Esophagus squamous epithelium (tissue), 5 donors: ENCODE measurements at regions not wholly inside any gene's neighbourhood (a gene's known extent, or its start where the extent isn't known, plus 50 kb on each side); places are given as distances from the start of the nearest gene placed in this dataset.
"Not testable (repeated sequence)": the region's sequence is repeated elsewhere in the genome, so short reads cannot be mapped to it uniquely, and the experiment has no call there.

Experiments
- DNase-seq: peaks from one replicate; lab custom pipeline; 2025; lab: John Stamatoyannopoulos, UW
- H3K27ac ChIP-seq, 4 donors: fragments of 200-600 bp; sonication (generic); one replicate each; pipeline ENCODE4 v1.5.1; 2016 to 2019; ENCODE audit warnings: mild to moderate bottlenecking in 1 of 4
- H3K27me3 ChIP-seq, 4 donors: fragments of 200-600 bp; sonication (generic); 1 replicate in 3 of 4; 2 replicates in 1 of 4; pipeline versions ENCODE4 v1.5.1 to v1.6.0; 2017 to 2021; ENCODE audit warnings: antibody characterized with exemption in 1 of 4
- H3K36me3 ChIP-seq, 3 donors: fragments of 200-600 bp; sonication (generic); one replicate each; pipeline ENCODE4 v1.5.1; 2016 to 2019
- H3K4me1 ChIP-seq, 3 donors: fragments of 200-600 bp; sonication (generic); one replicate each; pipeline ENCODE4 v1.5.1; 2017 to 2019
- H3K4me3 ChIP-seq, 4 donors: fragments of 200-600 bp; sonication (generic); 1 replicate in 3 of 4; 2 replicates in 1 of 4; pipeline ENCODE4 v1.5.1; 2016 to 2019; ENCODE audit warnings: mild to moderate bottlenecking in 2 of 4, moderate library complexity in 1 of 4
- H3K9me3 ChIP-seq, 3 donors: fragments of 200-600 bp; sonication (generic); one replicate each; pipeline ENCODE4 v1.5.1; 2016 to 2019
- POLR2A ChIP-seq, 4 donors: fragments of 450-650 bp; IDR thresholded peaks; one replicate each; pipeline ENCODE4 v1.6.1; 2017; ENCODE audit warnings: antibody characterized with exemption in 4 of 4, mild to moderate bottlenecking in 4 of 4, moderate library complexity in 3 of 4
- WGBS, 2 donors: methylation state at CpG; one replicate each; pipeline ENCODE4 v1.1.5; 2018; 5-methylcytosine and 5-hydroxymethylcytosine counted together
- intact Hi-C: fragments of 100-400 bp; cut with DNase I; formaldehyde crosslinking; loops from one replicate; pipeline ENCODE4 v1.15.0; 2022
- TF ChIP-seq, protein P1 (sequence below), 6 experiments: fragments of 450-650 bp in 4 of 6; fragments of 200-600 bp in 2 of 6; sonication (generic) in 2 of 6; IDR thresholded peaks; one replicate each; pipeline ENCODE4 v1.5.1; 2016 to 2019; ENCODE audit warnings: antibody characterized with exemption in 6 of 6, mild to moderate bottlenecking in 4 of 6, moderate library complexity in 4 of 6
- donor health status: DM: yes; HTN: yes; CAD: no.

DNA sequence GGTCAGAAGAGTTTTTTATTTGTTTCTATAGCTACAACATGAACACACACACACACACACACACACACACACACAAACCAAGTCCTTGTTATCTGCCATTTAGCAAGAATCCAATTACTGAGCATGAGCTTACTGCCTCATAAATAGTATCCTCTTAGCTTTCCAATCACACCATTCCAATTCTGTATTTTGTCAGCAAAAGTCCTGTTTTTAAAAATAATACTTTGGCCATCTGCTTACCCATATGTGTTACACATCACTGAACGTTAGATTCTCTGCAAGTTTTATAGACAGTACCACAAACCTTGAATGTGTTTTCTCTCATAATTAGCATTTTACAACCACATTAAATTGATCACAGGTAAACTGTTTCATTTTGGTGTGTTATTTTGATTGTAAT, 1905.4 kb upstream of the FLRT2 start:
- TF ChIP-seq, protein P1, sequence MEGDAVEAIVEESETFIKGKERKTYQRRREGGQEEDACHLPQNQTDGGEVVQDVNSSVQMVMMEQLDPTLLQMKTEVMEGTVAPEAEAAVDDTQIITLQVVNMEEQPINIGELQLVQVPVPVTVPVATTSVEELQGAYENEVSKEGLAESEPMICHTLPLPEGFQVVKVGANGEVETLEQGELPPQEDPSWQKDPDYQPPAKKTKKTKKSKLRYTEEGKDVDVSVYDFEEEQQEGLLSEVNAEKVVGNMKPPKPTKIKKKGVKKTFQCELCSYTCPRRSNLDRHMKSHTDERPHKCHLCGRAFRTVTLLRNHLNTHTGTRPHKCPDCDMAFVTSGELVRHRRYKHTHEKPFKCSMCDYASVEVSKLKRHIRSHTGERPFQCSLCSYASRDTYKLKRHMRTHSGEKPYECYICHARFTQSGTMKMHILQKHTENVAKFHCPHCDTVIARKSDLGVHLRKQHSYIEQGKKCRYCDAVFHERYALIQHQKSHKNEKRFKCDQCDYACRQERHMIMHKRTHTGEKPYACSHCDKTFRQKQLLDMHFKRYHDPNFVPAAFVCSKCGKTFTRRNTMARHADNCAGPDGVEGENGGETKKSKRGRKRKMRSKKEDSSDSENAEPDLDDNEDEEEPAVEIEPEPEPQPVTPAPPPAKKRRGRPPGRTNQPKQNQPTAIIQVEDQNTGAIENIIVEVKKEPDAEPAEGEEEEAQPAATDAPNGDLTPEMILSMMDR (IDR thresholded peaks at IDR 0.05), result no peak
- no peak for TF ChIP-seq POLR2A (IDR thresholded peaks at IDR 0.05)
- WGBS, 2 donors, result 39 to 45% methylated on average over 1 of the region's 1 CpG
- no peaks in the 10 kb centered on the region for H3K9me3 ChIP-seq
- H3K4me1 ChIP-seq, result no peaks in the 10 kb centered on the region
- no peak overlapping the region for H3K27ac ChIP-seq
- no peaks in the 10 kb centered on the region for H3K27me3 ChIP-seq
- H3K36me3 ChIP-seq, result no peaks in the 10 kb centered on the region
- no peak overlapping the region for H3K4me3 ChIP-seq
- intact Hi-C loops, result no loop called here
- no peak for DNase-seq

DNA sequence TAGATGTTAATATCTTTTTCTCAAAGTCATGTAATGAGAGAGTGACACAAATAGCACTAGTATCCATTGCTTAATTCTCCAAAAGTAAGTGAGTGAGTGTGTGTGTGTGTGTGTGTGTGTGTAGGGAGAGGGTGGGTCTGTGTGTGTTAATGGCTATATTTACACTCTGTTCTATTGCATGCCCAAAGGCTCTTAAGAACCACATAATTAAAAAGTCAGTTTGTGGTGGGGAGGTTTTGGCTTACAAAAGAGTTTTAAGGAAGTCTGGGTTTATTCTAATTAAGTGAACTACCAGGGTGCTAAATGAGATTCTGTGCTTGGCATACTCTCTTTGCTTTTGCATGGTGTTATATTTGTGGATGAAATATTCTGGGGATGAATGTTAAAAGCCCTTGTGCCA, 1897.6 kb upstream of the FLRT2 start:
- no peaks in the 10 kb centered on the region for H3K4me1 ChIP-seq
- H3K27me3 ChIP-seq, result no peaks in the 10 kb centered on the region
- DNase-seq, result no peak

DNA sequence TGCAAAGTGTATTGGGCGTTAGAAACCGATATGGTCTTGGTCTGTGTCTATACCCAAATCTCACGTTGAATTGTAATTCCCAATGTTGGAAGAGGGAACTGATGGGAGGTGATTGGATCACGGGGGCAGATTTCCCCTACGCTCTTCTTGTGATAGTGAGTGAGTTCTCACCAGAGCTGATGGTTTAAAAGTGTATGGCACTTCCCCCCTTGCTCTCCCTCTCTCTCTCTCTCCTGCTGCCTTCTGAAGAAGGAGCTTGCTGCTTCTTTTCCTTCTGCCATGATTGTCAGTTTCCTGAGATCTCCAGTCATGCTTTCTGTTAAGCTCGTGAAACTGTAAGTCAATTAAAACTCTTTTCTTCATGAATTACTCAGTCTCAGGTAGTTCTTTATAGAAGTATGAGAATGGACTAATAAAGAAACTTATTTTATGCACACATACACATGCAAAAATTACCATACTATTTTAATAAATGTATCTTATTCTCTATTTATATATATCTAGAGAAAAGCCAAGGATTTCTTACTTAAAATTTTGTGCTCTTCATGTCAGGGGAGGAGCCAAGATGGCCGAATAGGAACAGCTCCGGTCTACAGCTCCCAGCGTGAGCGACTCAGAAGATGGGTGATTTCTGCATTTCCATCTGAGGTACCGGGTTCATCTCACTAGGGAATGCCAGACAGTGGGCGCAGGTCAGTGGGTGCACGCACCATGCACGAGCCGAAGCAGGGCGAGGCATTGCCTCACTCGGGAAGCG, 1891.0 kb upstream of the FLRT2 start:
- Histone ChIP-seq H3K36me3 (no peaks in the 10 kb centered on the region), H3K27me3 (no peaks in the 10 kb centered on the region), H3K4me1 (no peaks in the 10 kb centered on the region), H3K9me3 (no peaks in the 10 kb centered on the region), H3K27ac (no peak overlapping the region), H3K4me3 (no peak overlapping the region)
- DNase-seq, result no peak
- TF ChIP-seq, protein P1 (IDR thresholded peaks at IDR 0.05), result no peak
- no peak for TF ChIP-seq POLR2A (IDR thresholded peaks at IDR 0.05)
- intact Hi-C loops, result no loop called here
- 87 to 92% methylated on average over 12 to 17 of the region's 18 CpGs for WGBS, 2 donors

More for the DNA sequence above, 1897.6 kb upstream of the FLRT2 start:
- H3K9me3 ChIP-seq, result no peaks in the 10 kb centered on the region
- H3K36me3 ChIP-seq, result no peaks in the 10 kb centered on the region
- intact Hi-C loops, result no loop called here
- H3K27ac ChIP-seq, result no peak overlapping the region
- H3K4me3 ChIP-seq, result no peak overlapping the region
- TF ChIP-seq, protein P1 (IDR thresholded peaks at IDR 0.05), result no peak
- TF ChIP-seq POLR2A (IDR thresholded peaks at IDR 0.05), result no peak

- H3K27ac ChIP-seq, H3K4me3 ChIP-seq, intact Hi-C loops, DNase-seq, H3K36me3 ChIP-seq, H3K9me3 ChIP-seq, H3K4me1 ChIP-seq, H3K27me3 ChIP-seq: not testable (repeated sequence)
- 90 to 92% methylated on average over 6 to 13 of the region's 18 CpGs for WGBS, 2 donors
Observed at GRCh38 chr14:83639505-83639875, 1890.5 kb upstream of the FLRT2 start.

- intact Hi-C loops, result no loop called here
- Histone ChIP-seq H3K9me3 (no peaks in the 10 kb centered on the region), H3K27ac (no peak overlapping the region), H3K4me3 (no peak overlapping the region), H3K36me3 (no peaks in the 10 kb centered on the region), H3K4me1 (no peaks in the 10 kb centered on the region), H3K27me3 (no peaks in the 10 kb centered on the region)
- no peak for DNase-seq
- 65 to 74% methylated on average over 1 of the region's 1 CpG for WGBS, 2 donors
- no peak for TF ChIP-seq POLR2A (IDR thresholded peaks at IDR 0.05)
- TF ChIP-seq, protein P1 (IDR thresholded peaks at IDR 0.05), result no peak
Observed at GRCh38 chr14:83646228-83646627, 1883.7 kb upstream of the FLRT2 start.

DNA sequence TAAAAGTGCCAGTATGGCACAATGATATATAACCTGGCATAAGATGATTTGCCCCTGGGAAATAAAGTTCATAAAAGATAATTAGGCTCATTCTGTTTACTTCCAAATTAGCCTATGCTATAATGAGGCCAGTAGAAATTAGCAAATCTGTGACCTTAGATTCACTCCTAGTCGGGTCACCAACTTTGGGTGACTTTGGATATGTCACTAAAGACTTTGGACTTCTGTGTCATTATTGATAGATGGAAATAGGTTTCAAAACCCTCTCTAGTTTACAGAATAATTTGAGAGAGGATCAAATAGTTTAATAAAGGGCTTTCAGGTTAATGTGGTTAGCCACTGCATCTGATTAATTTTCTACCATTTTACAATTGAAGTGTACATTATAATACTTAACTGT, 1869.3 kb upstream of the FLRT2 start:
- intact Hi-C loops, result no loop called here
- no peaks in the 10 kb centered on the region for H3K27me3 ChIP-seq
- no peak overlapping the region for H3K4me3 ChIP-seq
- no peak overlapping the region for H3K27ac ChIP-seq
- H3K4me1 ChIP-seq, result no peaks in the 10 kb centered on the region
- H3K9me3 ChIP-seq, result no peaks in the 10 kb centered on the region
- 75 to 80% methylated on average over 1 of the region's 1 CpG for WGBS, 2 donors
- TF ChIP-seq, protein P1 (IDR thresholded peaks at IDR 0.05), result no peak
- H3K36me3 ChIP-seq, result no peaks in the 10 kb centered on the region
- DNase-seq, result no peak
